GM21576 (cell line): ENCODE measurements at regions not wholly inside any gene's neighbourhood (a gene's known extent, or its start where the extent isn't known, plus 50 kb on each side); places are given as distances from the start of the nearest gene placed in this dataset.

Experiments used
- ATAC-seq: cut with Tn5 transposase; IDR thresholded peaks from one replicate; pipeline ENCODE4 v1.9.1; 2021; ENCODE audit warnings: mild to moderate bottlenecking, moderate library complexity; ENCODE audit not compliant: unreplicated experiment

GRCh38 chr4:22336822-22337221 is 179.0 kb downstream of the ADGRA3 start:
- no peak for ATAC-seq

DNA sequence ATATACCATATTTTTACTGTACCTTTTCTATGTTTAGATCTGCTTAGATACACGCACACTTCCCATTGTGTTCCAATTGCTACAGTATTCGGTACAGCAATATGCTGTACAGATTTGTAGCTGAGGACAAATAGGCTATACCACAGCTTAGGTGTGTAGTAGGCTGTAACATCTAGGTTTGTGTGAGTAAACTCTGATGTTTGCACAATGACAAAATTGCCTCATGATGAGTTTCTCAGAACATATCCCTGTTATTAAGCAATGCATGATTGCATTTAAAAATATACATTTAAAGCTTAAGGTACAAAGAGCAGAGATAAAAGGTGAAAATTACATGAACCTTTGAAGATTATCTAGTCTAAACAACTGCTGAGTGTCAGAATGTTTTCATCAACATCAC is 181.7 kb downstream of the ADGRA3 start:
- no peak for ATAC-seq

DNA sequence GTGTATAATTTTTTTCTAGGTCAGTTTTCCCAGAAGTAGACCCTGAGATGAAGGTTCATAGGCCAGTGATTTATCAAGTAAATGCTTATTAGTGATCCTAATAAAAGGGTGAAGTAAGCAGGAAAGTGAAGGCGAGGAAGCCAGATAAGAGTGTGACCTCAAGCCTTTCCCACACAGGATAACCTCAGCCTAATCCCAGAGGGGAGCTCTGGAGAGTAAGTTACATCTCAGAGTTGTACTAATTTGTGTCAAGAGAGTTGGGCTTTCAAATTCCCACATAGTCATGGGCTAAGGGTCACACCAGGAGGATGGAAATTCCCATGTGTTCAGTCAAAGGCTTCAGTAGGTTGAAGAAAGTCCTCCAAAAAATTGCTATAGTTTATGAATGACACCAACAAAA is 191.4 kb downstream of the ADGRA3 start:
- no peak for ATAC-seq

DNA sequence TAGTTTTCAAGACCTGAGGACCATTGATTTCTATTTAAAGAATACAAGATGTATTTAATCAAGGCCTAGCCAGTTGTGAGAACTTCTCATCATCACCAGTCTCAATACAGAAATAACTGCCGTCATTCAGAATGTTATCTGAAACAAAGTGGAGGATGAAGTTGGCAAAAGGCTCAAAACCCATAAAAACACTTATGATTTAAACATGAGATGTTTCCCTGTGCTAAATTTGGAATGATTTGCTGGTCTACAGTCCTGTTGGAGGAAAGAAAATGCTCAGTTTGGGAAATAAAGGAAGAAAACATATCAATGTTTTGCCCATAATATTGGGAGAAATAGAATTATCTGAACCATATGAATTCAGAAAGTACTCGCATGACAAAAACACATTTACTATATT is 192.2 kb downstream of the ADGRA3 start:
- no peak for ATAC-seq

DNA sequence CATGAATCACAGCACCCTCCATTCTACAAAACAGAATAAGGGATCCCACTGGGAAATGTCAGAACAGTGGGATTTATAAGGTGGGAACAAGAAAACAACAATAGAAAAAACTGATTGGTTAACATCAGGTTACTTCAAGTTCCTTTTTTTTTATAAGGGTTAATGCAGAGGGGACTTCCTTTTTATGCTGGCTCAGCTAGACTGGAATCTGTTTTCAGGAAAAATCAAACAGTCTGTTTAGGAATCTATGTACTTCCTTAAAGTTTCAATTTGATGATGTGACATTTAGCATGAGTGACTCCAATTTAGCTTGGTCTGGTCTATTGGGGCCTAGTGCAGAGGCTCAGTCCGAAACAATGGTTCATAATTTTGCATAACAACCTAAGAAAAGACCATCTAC is 192.9 kb downstream of the ADGRA3 start:
- no peak for ATAC-seq

- no peak for ATAC-seq
These were observed 200.2 kb downstream of the ADGRA3 start for GRCh38 chr4:22315628-22316027.

GRCh38 chr4:22313976-22314375 is 201.9 kb downstream of the ADGRA3 start:
- ATAC-seq, result no peak

DNA sequence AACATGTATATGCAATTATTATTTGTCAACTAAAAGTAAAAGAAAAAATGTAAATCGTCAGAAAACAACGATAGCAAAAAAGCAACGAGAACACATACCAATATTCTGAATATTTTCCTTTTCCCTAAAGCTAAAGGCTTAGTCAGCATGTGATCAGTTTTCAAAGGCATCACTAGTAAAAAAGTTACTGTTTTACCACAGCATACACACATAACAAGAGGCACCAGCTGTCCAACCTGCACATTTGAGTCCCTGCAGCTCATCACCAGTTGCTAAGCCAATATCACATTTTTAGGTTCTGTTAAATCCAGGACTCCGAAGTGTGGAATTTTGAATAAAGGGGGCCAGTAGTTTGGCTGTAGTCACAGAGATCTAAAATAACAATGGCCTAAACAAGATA is 203.8 kb downstream of the ADGRA3 start:
- no peak for ATAC-seq

DNA sequence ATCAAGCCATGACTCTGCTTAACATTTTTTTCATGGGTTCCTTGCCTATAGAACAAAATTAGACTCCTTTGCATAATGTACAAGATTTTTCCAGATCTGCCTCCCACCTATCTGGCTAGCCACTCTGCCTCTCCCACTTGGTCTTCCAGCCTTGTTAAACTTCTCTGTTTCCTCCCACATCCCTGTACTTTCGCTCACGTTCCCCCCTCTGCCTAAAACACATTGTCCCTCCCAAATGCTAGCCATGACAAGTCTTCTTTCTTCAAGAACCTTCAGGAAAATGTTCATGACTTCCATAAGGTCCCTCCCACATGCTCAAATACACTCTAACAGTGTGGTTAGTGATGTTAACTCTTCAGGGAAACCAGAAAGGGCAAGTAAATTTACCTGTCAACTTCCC is 214.6 kb downstream of the ADGRA3 start:
- ATAC-seq, result no peak

DNA sequence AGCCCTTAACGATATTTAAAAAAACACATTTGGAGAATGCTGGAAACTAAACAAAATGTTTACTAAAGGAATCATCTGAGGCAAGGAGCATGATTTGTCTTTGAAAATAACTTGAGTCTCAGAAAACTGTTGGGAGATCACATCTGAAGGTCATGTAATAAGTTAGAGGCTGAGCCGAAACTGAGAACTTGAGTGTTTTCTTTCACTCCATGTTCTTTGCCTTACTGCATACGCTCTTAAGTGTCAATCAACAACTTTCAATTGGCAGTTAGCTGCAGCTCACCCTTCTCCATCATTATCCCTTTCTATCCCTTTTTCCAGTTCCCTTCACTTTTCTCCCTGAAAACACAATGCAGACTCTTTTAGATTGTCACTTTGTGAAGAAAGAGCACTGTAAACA is 216.2 kb downstream of the ADGRA3 start:
- no peak for ATAC-seq

GRCh38 chr4:22287631-22288030 is 228.2 kb downstream of the ADGRA3 start:
- ATAC-seq, result no peak

GRCh38 chr4:22268350-22269025 is 247.4 kb downstream of the ADGRA3 start:
- no peak for ATAC-seq

- no peak for ATAC-seq
These were observed 251.6 kb downstream of the ADGRA3 start for GRCh38 chr4:22264261-22264660.

- no peak for ATAC-seq
These were observed 262.4 kb downstream of the ADGRA3 start for GRCh38 chr4:22253431-22253830.

DNA sequence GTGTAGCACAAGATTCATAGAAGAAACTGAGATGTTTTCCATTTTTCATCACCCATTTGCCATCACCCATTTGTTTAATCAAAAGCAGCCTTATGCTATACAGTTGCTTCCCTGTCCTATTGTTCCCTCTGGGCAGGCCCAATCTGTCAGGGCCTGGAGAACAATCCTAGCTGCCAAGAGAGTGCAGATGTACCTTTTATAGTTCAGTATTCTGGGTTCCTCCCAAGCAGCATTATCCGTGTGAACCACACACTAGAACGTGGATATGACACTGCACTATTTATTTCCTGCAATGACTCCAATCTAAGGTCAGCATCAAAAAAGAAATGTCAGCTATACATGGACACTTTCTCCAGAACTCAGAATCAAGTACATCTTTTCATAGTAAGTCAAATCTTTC is 269.0 kb downstream of the ADGRA3 start:
- ATAC-seq, result no peak

GRCh38 chr4:22245294-22245693 is 270.6 kb downstream of the ADGRA3 start:
- no peak for ATAC-seq

DNA sequence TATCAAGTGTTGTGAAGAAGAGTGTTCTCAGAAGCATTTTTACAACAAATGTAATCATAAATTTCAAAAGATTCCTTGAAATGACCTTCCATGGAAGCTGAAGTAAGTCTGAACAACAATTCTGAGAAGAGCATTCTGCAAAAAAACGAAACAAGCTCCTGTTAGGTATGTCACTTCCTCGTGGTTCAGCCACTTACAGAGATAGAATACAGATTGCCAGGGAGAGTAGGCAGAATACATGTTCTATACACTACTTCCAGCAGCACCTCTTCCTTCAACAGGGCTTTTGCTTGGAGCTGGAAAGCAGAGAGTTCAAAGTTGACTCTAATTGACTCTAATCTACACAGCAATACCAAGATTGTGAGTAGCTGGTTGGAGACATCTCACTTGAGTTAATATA is 274.5 kb downstream of the ADGRA3 start:
- ATAC-seq, result no peak

- ATAC-seq, result no peak
These were observed 275.1 kb downstream of the ADGRA3 start for GRCh38 chr4:22240814-22241213.

- ATAC-seq, result no peak
These were observed 277.1 kb downstream of the ADGRA3 start for GRCh38 chr4:22238742-22239141.

- ATAC-seq, result no peak
These were observed 277.9 kb downstream of the ADGRA3 start for GRCh38 chr4:22237846-22238494.

DNA sequence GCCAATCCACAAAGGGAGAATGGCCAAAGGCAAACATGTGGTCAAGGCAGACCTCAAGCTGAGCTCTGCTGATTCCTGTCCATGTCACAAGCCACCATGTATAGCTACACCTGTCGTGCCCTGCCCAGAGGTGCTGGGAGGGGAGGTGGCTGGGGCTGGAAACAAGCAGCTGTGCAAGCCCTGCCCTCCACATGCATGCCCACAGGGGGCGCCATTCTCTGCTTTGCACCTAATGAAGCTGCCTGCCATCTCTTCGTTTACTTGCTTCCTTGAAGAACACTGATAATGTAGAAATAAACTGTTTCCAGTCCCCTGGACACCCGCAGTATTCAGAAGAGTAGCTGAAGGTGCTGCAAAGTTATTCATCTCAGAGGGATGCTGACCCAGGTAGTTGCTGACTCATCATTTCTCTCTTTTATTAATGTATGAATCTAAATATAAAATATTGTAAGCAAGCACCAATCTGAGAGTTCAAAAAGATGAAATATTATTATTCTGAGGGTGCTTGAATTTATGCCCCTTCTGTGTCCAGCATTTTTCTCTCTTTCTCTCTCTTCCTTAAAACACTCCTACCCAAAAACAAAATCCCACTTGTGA is 278.6 kb downstream of the ADGRA3 start:
- ATAC-seq, result no peak

- ATAC-seq, result no peak
These were observed 280.2 kb downstream of the ADGRA3 start for GRCh38 chr4:22235698-22236097.
